ENCODE measurements at regions not wholly inside any gene's neighbourhood (a gene's known extent, or its start where the extent isn't known, plus 50 kb on each side); places are given as distances from the start of the nearest gene placed in this dataset.

- Histone ChIP-seq H3K9ac (ENCODE audit: low read depth in 1 of 2, low read length in 2 of 2) (no peak overlapping the region), H3K27ac (ENCODE audit: low read depth, low read length) (no peak overlapping the region), H3K4me3 (ENCODE audit: low read depth in 1 of 2, low read length in 2 of 2) (no peak overlapping the region), H3K36me3 (ENCODE audit: control insufficient read depth in 1 of 2, insufficient read depth in 2 of 2, low read length in 2 of 2) (no peaks in the 10 kb centered on the region), H3K9me3 (ENCODE audit: control insufficient read depth in 1 of 2, low read length in 2 of 2) (peaks cover 0 to 3% of the 10 kb centered on the region in 2 donors), H3K4me1 (ENCODE audit: control insufficient read depth in 1 of 2, insufficient read depth in 2 of 2, low read length in 2 of 2) (no peaks in the 10 kb centered on the region), H3K27me3 (ENCODE audit: control insufficient read depth in 1 of 2, insufficient read depth in 2 of 2, low read length in 2 of 2) (no peaks in the 10 kb centered on the region)
These were observed 217.3 kb upstream of the SULF2 start for GRCh38 chr20:48002517-48002970.

DNA sequence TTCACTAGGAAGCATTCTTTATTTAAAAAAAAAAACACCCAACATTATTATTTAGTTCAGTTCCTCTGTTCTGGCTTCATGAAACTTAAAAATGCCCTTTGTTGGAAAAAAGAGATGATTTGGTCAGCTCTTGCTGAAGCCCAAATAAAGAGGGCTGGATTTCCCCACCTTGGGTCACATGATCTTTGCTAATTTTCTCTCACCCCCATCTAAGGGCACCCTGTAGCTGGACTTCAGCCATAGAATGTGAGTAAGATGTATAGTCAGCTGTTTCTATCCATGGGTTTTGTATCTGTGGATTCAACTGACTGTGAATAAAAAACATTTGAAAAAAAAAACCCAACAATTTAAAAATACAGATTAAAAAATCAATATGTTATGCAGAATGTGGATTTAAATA is 213.9 kb upstream of the SULF2 start:
- Histone ChIP-seq H3K9ac (ENCODE audit: low read depth in 1 of 2, low read length in 2 of 2) (no peak overlapping the region), H3K27me3 (ENCODE audit: control insufficient read depth in 1 of 2, insufficient read depth in 2 of 2, low read length in 2 of 2) (no peaks in the 10 kb centered on the region), H3K9me3 (ENCODE audit: control insufficient read depth in 1 of 2, low read length in 2 of 2) (peaks cover 0 to 3% of the 10 kb centered on the region in 2 donors), H3K4me1 (ENCODE audit: control insufficient read depth in 1 of 2, insufficient read depth in 2 of 2, low read length in 2 of 2) (no peaks in the 10 kb centered on the region), H3K27ac (ENCODE audit: low read depth, low read length) (no peak overlapping the region), H3K4me3 (ENCODE audit: low read depth in 1 of 2, low read length in 2 of 2) (no peak overlapping the region), H3K36me3 (ENCODE audit: control insufficient read depth in 1 of 2, insufficient read depth in 2 of 2, low read length in 2 of 2) (no peaks in the 10 kb centered on the region)

- Histone ChIP-seq H3K9me3 (ENCODE audit: control insufficient read depth in 1 of 2, low read length in 2 of 2) (peaks cover 0 to 3% of the 10 kb centered on the region in 2 donors), H3K4me3 (ENCODE audit: low read depth in 1 of 2, low read length in 2 of 2) (no peak overlapping the region), H3K27ac (ENCODE audit: low read depth, low read length) (no peak overlapping the region), H3K4me1 (ENCODE audit: control insufficient read depth in 1 of 2, insufficient read depth in 2 of 2, low read length in 2 of 2) (no peaks in the 10 kb centered on the region), H3K27me3 (ENCODE audit: control insufficient read depth in 1 of 2, insufficient read depth in 2 of 2, low read length in 2 of 2) (no peaks in the 10 kb centered on the region), H3K36me3 (ENCODE audit: control insufficient read depth in 1 of 2, insufficient read depth in 2 of 2, low read length in 2 of 2) (no peaks in the 10 kb centered on the region), H3K9ac (ENCODE audit: low read depth in 1 of 2, low read length in 2 of 2) (no peak overlapping the region)
These were observed 213.5 kb upstream of the SULF2 start for GRCh38 chr20:47998736-47999135.

- H3K4me3 ChIP-seq (ENCODE audit: low read depth in 1 of 2, low read length in 2 of 2) = no peak overlapping the region
- H3K36me3 ChIP-seq (ENCODE audit: control insufficient read depth in 1 of 2, insufficient read depth in 2 of 2, low read length in 2 of 2) = no peaks in the 10 kb centered on the region
- H3K9me3 ChIP-seq (ENCODE audit: control insufficient read depth in 1 of 2, low read length in 2 of 2) = no peaks in the 10 kb centered on the region
- H3K4me1 ChIP-seq (ENCODE audit: control insufficient read depth in 1 of 2, insufficient read depth in 2 of 2, low read length in 2 of 2) = no peaks in the 10 kb centered on the region
- no peak overlapping the region for H3K9ac ChIP-seq (ENCODE audit: low read depth in 1 of 2, low read length in 2 of 2)
- peaks cover 0 to 3% of the 10 kb centered on the region in 2 donors for H3K27me3 ChIP-seq (ENCODE audit: control insufficient read depth in 1 of 2, insufficient read depth in 2 of 2, low read length in 2 of 2)
- H3K27ac ChIP-seq (ENCODE audit: low read depth, low read length) = no peak overlapping the region
These were observed 210.4 kb upstream of the SULF2 start for GRCh38 chr20:47995661-47996060.

DNA sequence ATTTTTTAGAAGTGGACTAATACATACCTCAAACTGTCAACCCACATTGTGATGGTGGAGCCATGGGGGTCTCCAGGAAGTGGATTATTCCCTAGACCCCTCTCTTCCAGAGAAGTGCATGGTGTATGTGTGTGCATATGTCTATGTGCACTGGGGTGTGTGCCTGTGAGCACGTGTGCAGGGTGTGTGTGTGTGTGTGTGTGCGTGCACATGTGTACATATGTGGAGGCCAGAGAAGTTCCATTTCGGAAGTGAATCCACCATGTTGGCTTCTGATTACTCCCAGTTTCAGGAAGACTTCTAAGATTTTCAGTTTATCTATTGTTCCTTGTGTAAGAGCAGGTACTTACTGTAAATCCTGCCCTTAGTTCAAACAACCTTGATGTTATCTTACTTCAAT is 208.5 kb upstream of the SULF2 start:
- H3K4me1 ChIP-seq (ENCODE audit: control insufficient read depth in 1 of 2, insufficient read depth in 2 of 2, low read length in 2 of 2) = peaks cover 4 to 5% of the 10 kb centered on the region in 2 donors
- H3K27me3 ChIP-seq (ENCODE audit: control insufficient read depth in 1 of 2, insufficient read depth in 2 of 2, low read length in 2 of 2) = peaks cover 0 to 7% of the 10 kb centered on the region in 2 donors
- no peaks in the 10 kb centered on the region for H3K9me3 ChIP-seq (ENCODE audit: control insufficient read depth in 1 of 2, low read length in 2 of 2)
- H3K4me3 ChIP-seq (ENCODE audit: low read depth in 1 of 2, low read length in 2 of 2) = no peak overlapping the region
- H3K27ac ChIP-seq (ENCODE audit: low read depth, low read length) = no peak overlapping the region
- no peaks in the 10 kb centered on the region for H3K36me3 ChIP-seq (ENCODE audit: control insufficient read depth in 1 of 2, insufficient read depth in 2 of 2, low read length in 2 of 2)
- H3K9ac ChIP-seq (ENCODE audit: low read depth in 1 of 2, low read length in 2 of 2) = no peak overlapping the region

GRCh38 chr20:47993035-47993755 is 207.9 kb upstream of the SULF2 start:
- Histone ChIP-seq H3K27ac (ENCODE audit: low read depth, low read length) (no peak overlapping the region), H3K4me1 (ENCODE audit: control insufficient read depth in 1 of 2, insufficient read depth in 2 of 2, low read length in 2 of 2) (peaks cover 4 to 5% of the 10 kb centered on the region in 2 donors), H3K36me3 (ENCODE audit: control insufficient read depth in 1 of 2, insufficient read depth in 2 of 2, low read length in 2 of 2) (no peaks in the 10 kb centered on the region), H3K9ac (ENCODE audit: low read depth in 1 of 2, low read length in 2 of 2) (no peak overlapping the region), H3K4me3 (ENCODE audit: low read depth in 1 of 2, low read length in 2 of 2) (no peak overlapping the region), H3K9me3 (ENCODE audit: control insufficient read depth in 1 of 2, low read length in 2 of 2) (no peaks in the 10 kb centered on the region), H3K27me3 (ENCODE audit: control insufficient read depth in 1 of 2, insufficient read depth in 2 of 2, low read length in 2 of 2) (peaks cover 0 to 7% of the 10 kb centered on the region in 2 donors)

GRCh38 chr20:47991875-47992488 is 206.7 kb upstream of the SULF2 start:
- no peaks in the 10 kb centered on the region for H3K36me3 ChIP-seq (ENCODE audit: control insufficient read depth in 1 of 2, insufficient read depth in 2 of 2, low read length in 2 of 2)
- peaks cover 4 to 5% of the 10 kb centered on the region in 2 donors for H3K4me1 ChIP-seq (ENCODE audit: control insufficient read depth in 1 of 2, insufficient read depth in 2 of 2, low read length in 2 of 2)
- H3K27me3 ChIP-seq (ENCODE audit: control insufficient read depth in 1 of 2, insufficient read depth in 2 of 2, low read length in 2 of 2) = peaks cover 0 to 7% of the 10 kb centered on the region in 2 donors
- H3K4me3 ChIP-seq (ENCODE audit: low read depth in 1 of 2, low read length in 2 of 2) = no peak overlapping the region
- no peak overlapping the region for H3K27ac ChIP-seq (ENCODE audit: low read depth, low read length)
- H3K9me3 ChIP-seq (ENCODE audit: control insufficient read depth in 1 of 2, low read length in 2 of 2) = no peaks in the 10 kb centered on the region
- H3K9ac ChIP-seq (ENCODE audit: low read depth in 1 of 2, low read length in 2 of 2) = no peak overlapping the region

- Histone ChIP-seq H3K9ac (ENCODE audit: low read depth in 1 of 2, low read length in 2 of 2) (no peak overlapping the region), H3K36me3 (ENCODE audit: control insufficient read depth in 1 of 2, insufficient read depth in 2 of 2, low read length in 2 of 2) (no peaks in the 10 kb centered on the region), H3K9me3 (ENCODE audit: control insufficient read depth in 1 of 2, low read length in 2 of 2) (no peaks in the 10 kb centered on the region), H3K27me3 (ENCODE audit: control insufficient read depth in 1 of 2, insufficient read depth in 2 of 2, low read length in 2 of 2) (peaks cover 0 to 7% of the 10 kb centered on the region in 2 donors), H3K4me3 (ENCODE audit: low read depth in 1 of 2, low read length in 2 of 2) (no peak overlapping the region), H3K27ac (ENCODE audit: low read depth, low read length) (no peak overlapping the region), H3K4me1 (ENCODE audit: control insufficient read depth in 1 of 2, insufficient read depth in 2 of 2, low read length in 2 of 2) (peaks cover 4 to 5% of the 10 kb centered on the region in 2 donors)
These were observed 205.3 kb upstream of the SULF2 start for GRCh38 chr20:47990507-47991150.

- H3K36me3 ChIP-seq (ENCODE audit: control insufficient read depth in 1 of 2, insufficient read depth in 2 of 2, low read length in 2 of 2) = no peaks in the 10 kb centered on the region
- no peak overlapping the region for H3K9ac ChIP-seq (ENCODE audit: low read depth in 1 of 2, low read length in 2 of 2)
- H3K27ac ChIP-seq (ENCODE audit: low read depth, low read length) = no peak overlapping the region
- no peaks in the 10 kb centered on the region for H3K9me3 ChIP-seq (ENCODE audit: control insufficient read depth in 1 of 2, low read length in 2 of 2)
- H3K4me1 ChIP-seq (ENCODE audit: control insufficient read depth in 1 of 2, insufficient read depth in 2 of 2, low read length in 2 of 2) = peaks cover 4 to 5% of the 10 kb centered on the region in 2 donors
- no peak overlapping the region for H3K4me3 ChIP-seq (ENCODE audit: low read depth in 1 of 2, low read length in 2 of 2)
- peaks cover 0 to 7% of the 10 kb centered on the region in 2 donors for H3K27me3 ChIP-seq (ENCODE audit: control insufficient read depth in 1 of 2, insufficient read depth in 2 of 2, low read length in 2 of 2)
These were observed 204.7 kb upstream of the SULF2 start for GRCh38 chr20:47989957-47990356.

DNA sequence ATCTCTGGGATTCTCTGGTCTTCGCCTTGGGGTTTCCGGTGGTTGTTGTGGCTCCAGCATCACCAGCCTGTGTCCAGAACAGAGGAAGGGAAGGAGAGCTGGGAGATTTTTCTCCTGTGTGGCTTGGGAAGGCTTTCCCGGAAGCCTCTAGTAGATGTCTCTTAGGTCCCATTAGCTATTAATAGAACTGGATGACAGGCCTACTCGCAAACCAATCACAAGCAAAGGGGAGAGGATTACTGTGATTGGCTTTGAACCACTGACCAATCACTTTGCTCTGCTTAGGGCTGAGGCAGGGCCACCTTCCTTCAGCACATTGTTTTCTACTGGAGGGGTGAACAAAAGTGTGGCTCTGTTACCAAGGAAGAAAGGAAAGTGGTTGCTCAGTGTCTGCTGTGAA is 203.4 kb upstream of the SULF2 start:
- H3K4me3 ChIP-seq (ENCODE audit: low read depth in 1 of 2, low read length in 2 of 2) = no peak overlapping the region
- peaks cover 4 to 5% of the 10 kb centered on the region in 2 donors for H3K4me1 ChIP-seq (ENCODE audit: control insufficient read depth in 1 of 2, insufficient read depth in 2 of 2, low read length in 2 of 2)
- no peak overlapping the region for H3K27ac ChIP-seq (ENCODE audit: low read depth, low read length)
- H3K36me3 ChIP-seq (ENCODE audit: control insufficient read depth in 1 of 2, insufficient read depth in 2 of 2, low read length in 2 of 2) = no peaks in the 10 kb centered on the region
- H3K27me3 ChIP-seq (ENCODE audit: control insufficient read depth in 1 of 2, insufficient read depth in 2 of 2, low read length in 2 of 2) = peaks cover 0 to 10% of the 10 kb centered on the region in 2 donors
- no peak overlapping the region for H3K9ac ChIP-seq (ENCODE audit: low read depth in 1 of 2, low read length in 2 of 2)
- H3K9me3 ChIP-seq (ENCODE audit: control insufficient read depth in 1 of 2, low read length in 2 of 2) = no peaks in the 10 kb centered on the region
